GM12891 (cell line): ENCODE measurements at regions not wholly inside any gene's neighbourhood (a gene's known extent, or its start where the extent isn't known, plus 50 kb on each side); places are given as distances from the start of the nearest gene placed in this dataset.

Experiments
- PAX5 ChIP-seq: IDR thresholded peaks from 2 replicates; pipeline ENCODE4 v1.6.1; 2011; ENCODE audit warnings: low read length, moderate library complexity, mild to moderate bottlenecking; ENCODE audit not compliant: insufficient read depth, severe bottlenecking
- POLR2A ChIP-seq: IDR thresholded peaks from 2 replicates; pipeline ENCODE4 v1.6.1; 2011; ENCODE audit warnings: low read depth, low read length, control low read depth
- POLR2AphosphoS5 ChIP-seq: IDR thresholded peaks from 2 replicates; pipeline ENCODE4 v1.6.1; 2011; ENCODE audit warnings: low read depth, low read length, control low read depth
- POU2F2 ChIP-seq: IDR thresholded peaks from 2 replicates; pipeline ENCODE4 v1.6.1; 2011; ENCODE audit warnings: low read depth, mild to moderate bottlenecking, control low read depth, low read length, moderate library complexity
- SPI1 ChIP-seq: IDR thresholded peaks from 2 replicates; pipeline ENCODE4 v1.6.1; 2011; ENCODE audit warnings: low read depth, low read length, control low read depth
- TAF1 ChIP-seq: IDR thresholded peaks from 2 replicates; pipeline ENCODE4 v1.6.1; 2011; ENCODE audit warnings: low read depth, low read length, control low read depth

- TF ChIP-seq POLR2AphosphoS5 (no peak), POLR2A (no peak), SPI1 (no peak), PAX5 (no peak), TAF1 (no peak), POU2F2 (no peak)
These were observed 105.4 kb upstream of the VANGL1 start for GRCh38 chr1:115536279-115536816.
